ENCODE measurements at regions not wholly inside any gene's neighbourhood (a gene's known extent, or its start where the extent isn't known, plus 50 kb on each side); places are given as distances from the start of the nearest gene placed in this dataset.
A peak's percentile ranks its signal among the peaks of the same experiment; 100 is the strongest.

- Mint-ChIP-seq H3K27ac (no peak overlapping the region), H3K4me1 (no peaks in the 10 kb centered on the region), H3K9me3 (peaks cover 7% of the 10 kb centered on the region)
Observed at GRCh38 chr15:81073801-81074200, 60.3 kb upstream of the CFAP161 start.

GRCh38 chr15:81074773-81075172 is 59.3 kb upstream of the CFAP161 start:
- H3K4me1 Mint-ChIP-seq = no peaks in the 10 kb centered on the region
- peaks cover 7% of the 10 kb centered on the region for H3K9me3 Mint-ChIP-seq
- no peak for TF ChIP-seq CTCF (IDR thresholded peaks at IDR 0.05)
- peaks cover 8% of the 10 kb centered on the region for H3K27me3 Mint-ChIP-seq (ENCODE audit: low read depth, poor library complexity)
- H3K36me3 Mint-ChIP-seq (ENCODE audit: low read depth) = no peaks in the 10 kb centered on the region
- H3K27ac Mint-ChIP-seq = no peak overlapping the region
- no peak for DNase-seq
- no peak overlapping the region for H3K4me3 Mint-ChIP-seq

More at GRCh38 chr15:81073801-81074200, 60.3 kb upstream of the CFAP161 start:
- no peak for DNase-seq
- no peak for TF ChIP-seq CTCF (IDR thresholded peaks at IDR 0.05)
- no peak overlapping the region for H3K4me3 Mint-ChIP-seq
- H3K36me3 Mint-ChIP-seq (ENCODE audit: low read depth) = no peaks in the 10 kb centered on the region
- peaks cover 8% of the 10 kb centered on the region for H3K27me3 Mint-ChIP-seq (ENCODE audit: low read depth, poor library complexity)

GRCh38 chr15:81075272-81075671 is 58.8 kb upstream of the CFAP161 start:
- H3K36me3 Mint-ChIP-seq (ENCODE audit: low read depth) = no peaks in the 10 kb centered on the region
- H3K4me1 Mint-ChIP-seq = no peaks in the 10 kb centered on the region
- H3K27me3 Mint-ChIP-seq (ENCODE audit: low read depth, poor library complexity) = peaks cover 8% of the 10 kb centered on the region
- H3K27ac Mint-ChIP-seq = no peak overlapping the region
- DNase-seq = no peak
- H3K9me3 Mint-ChIP-seq = peaks cover 7% of the 10 kb centered on the region
- H3K4me3 Mint-ChIP-seq = no peak overlapping the region
- no peak for TF ChIP-seq CTCF (IDR thresholded peaks at IDR 0.05)

- Mint-ChIP-seq H3K4me1 (no peaks in the 10 kb centered on the region), H3K9me3 (peaks cover 7% of the 10 kb centered on the region), H3K4me3 (no peak overlapping the region), H3K36me3 (ENCODE audit: low read depth) (no peaks in the 10 kb centered on the region), H3K27me3 (ENCODE audit: low read depth, poor library complexity) (peaks cover 6% of the 10 kb centered on the region), H3K27ac (peak overlapping the region; percentile 49)
- TF ChIP-seq CTCF (IDR thresholded peaks at IDR 0.05) = no peak
- no peak for DNase-seq
Observed at GRCh38 chr15:81080996-81081395, 53.1 kb upstream of the CFAP161 start.

- H3K27ac Mint-ChIP-seq = no peak overlapping the region
- peaks cover 3% of the 10 kb centered on the region for H3K27me3 Mint-ChIP-seq (ENCODE audit: low read depth, poor library complexity)
- H3K4me3 Mint-ChIP-seq = no peak overlapping the region
- H3K36me3 Mint-ChIP-seq (ENCODE audit: low read depth) = no peaks in the 10 kb centered on the region
- no peaks in the 10 kb centered on the region for H3K9me3 Mint-ChIP-seq
- peaks cover 7% of the 10 kb centered on the region for H3K4me1 Mint-ChIP-seq
- no peak for TF ChIP-seq CTCF (IDR thresholded peaks at IDR 0.05)
- DNase-seq = no peak
Observed at GRCh38 chr15:81083201-81083600, 50.9 kb upstream of the CFAP161 start.
